SK-N-SH treated with all-trans-retinoic acid at 6 μM for 48 hours (cell line): ENCODE measurements at regions not wholly inside any gene's neighbourhood (a gene's known extent, or its start where the extent isn't known, plus 50 kb on each side); places are given as distances from the start of the nearest gene placed in this dataset.

Source experiments
- ATAC-seq: fragments of 200-7000 bp; cut with Tn5 transposase; 3 replicates; pipeline ENCODE4 v1.9.1; 2020; ENCODE audit warnings: mild to moderate bottlenecking, moderate library complexity
- ARNTL ChIP-seq: fragments of 450-650 bp; formaldehyde crosslinking; IDR thresholded peaks from 2 replicates; pipeline ENCODE4 v1.5.0; 2020; ENCODE audit warnings: low read depth, mild to moderate bottlenecking, moderate library complexity, borderline replicate concordance
- BACH2 ChIP-seq: fragments of 250-450 bp; sonication (Bioruptor Pico); IDR thresholded peaks from 2 replicates; pipeline ENCODE4 v1.9.0; 2021; ENCODE audit warnings: mild to moderate bottlenecking, borderline replicate concordance
- CSDC2 ChIP-seq: fragments of 250-450 bp; sonication (Bioruptor Pico); IDR thresholded peaks from 2 replicates; pipeline ENCODE4 v1.5.0; 2020; ENCODE audit warnings: mild to moderate bottlenecking, moderate library complexity
- GLIS3 ChIP-seq: fragments of 250-450 bp; sonication (Bioruptor Pico); IDR thresholded peaks from 2 replicates; pipeline ENCODE4 v1.5.0; 2020; ENCODE audit warnings: mild to moderate bottlenecking, moderate library complexity
- ISL1 ChIP-seq: fragments of 250-450 bp; sonication (Bioruptor Pico); IDR thresholded peaks from 2 replicates; pipeline ENCODE4 v2.1.2; 2022; ENCODE audit warnings: mild to moderate bottlenecking, moderate library complexity
- OSR1 ChIP-seq: fragments of 250-450 bp; sonication (Bioruptor Pico); IDR thresholded peaks from 2 replicates; pipeline ENCODE4 v1.8.0; 2022; ENCODE audit warnings: moderate library complexity, mild to moderate bottlenecking, inconsistent platforms
- PPARA ChIP-seq: fragments of 250-450 bp; sonication (Bioruptor Pico); IDR thresholded peaks from 2 replicates; pipeline ENCODE4 v1.5.0; 2020; ENCODE audit warnings: mild to moderate bottlenecking, borderline replicate concordance
- RARB ChIP-seq: fragments of 250-450 bp; sonication (Bioruptor Pico); IDR thresholded peaks from 2 replicates; pipeline ENCODE4 v1.8.0; 2021; ENCODE audit warnings: mild to moderate bottlenecking, moderate library complexity
- SNAI2 ChIP-seq: fragments of 250-450 bp; sonication (Bioruptor Pico); IDR thresholded peaks from 2 replicates; pipeline ENCODE4 v1.5.0; 2020; ENCODE audit warnings: mild to moderate bottlenecking, moderate library complexity
- TCF4 ChIP-seq: fragments of 250-450 bp; sonication (Bioruptor Pico); IDR thresholded peaks from 2 replicates; pipeline ENCODE4 v1.8.0; 2021; ENCODE audit warnings: mild to moderate bottlenecking, moderate library complexity, borderline replicate concordance
- TOX ChIP-seq: fragments of 250-450 bp; sonication (Bioruptor Pico); IDR thresholded peaks from 2 replicates; pipeline ENCODE4 v1.8.0; 2021; ENCODE audit warnings: mild to moderate bottlenecking, moderate library complexity, borderline replicate concordance
- ZC3H10 ChIP-seq: fragments of 250-450 bp; sonication (Bioruptor Pico); IDR thresholded peaks from 2 replicates; pipeline ENCODE4 v1.5.1; 2021; ENCODE audit warnings: mild to moderate bottlenecking, moderate library complexity
- ZFP3 ChIP-seq: fragments of 250-450 bp; sonication (Bioruptor Pico); IDR thresholded peaks from 2 replicates; pipeline ENCODE4 v1.5.0; 2020; ENCODE audit warnings: mild to moderate bottlenecking, moderate library complexity
- ZFP30 ChIP-seq: fragments of 450-650 bp; formaldehyde crosslinking; IDR thresholded peaks from 2 replicates; pipeline ENCODE4 v1.5.0; 2022; ENCODE audit warnings: mild to moderate bottlenecking, moderate library complexity
- ZNF565 ChIP-seq: fragments of 450-650 bp; formaldehyde crosslinking; conservative IDR thresholded peaks from 2 replicates; pipeline ENCODE4 v1.5.0; 2020; ENCODE audit warnings: low read depth, mild to moderate bottlenecking, moderate library complexity
- ZNF70 ChIP-seq: fragments of 450-650 bp; formaldehyde crosslinking; IDR thresholded peaks from 2 replicates; pipeline ENCODE4 v1.5.0; 2020; ENCODE audit warnings: mild to moderate bottlenecking, moderate library complexity
- ZNF8 ChIP-seq: fragments of 450-650 bp; formaldehyde crosslinking; IDR thresholded peaks from 2 replicates; pipeline ENCODE4 v1.5.0; 2020; ENCODE audit warnings: mild to moderate bottlenecking, moderate library complexity
- TF ChIP-seq, protein P1 (sequence below): fragments of 250-450 bp; sonication (Bioruptor Pico); IDR thresholded peaks from 2 replicates; pipeline ENCODE4 v1.5.1; 2021; ENCODE audit warnings: mild to moderate bottlenecking, moderate library complexity
- TF ChIP-seq, protein P2 (sequence below): fragments of 250-450 bp; sonication (Bioruptor Pico); IDR thresholded peaks from 2 replicates; pipeline ENCODE4 v1.8.0; 2020; ENCODE audit warnings: mild to moderate bottlenecking, moderate library complexity, borderline replicate concordance
- TF ChIP-seq, protein P3 (sequence below): fragments of 250-450 bp; sonication (Bioruptor Pico); IDR thresholded peaks from 2 replicates; pipeline ENCODE4 v1.8.0; 2021; ENCODE audit warnings: low read depth, mild to moderate bottlenecking, moderate library complexity, borderline replicate concordance
- TF ChIP-seq, protein P4 (sequence below): fragments of 250-450 bp; sonication (Bioruptor Pico); IDR thresholded peaks from 2 replicates; pipeline ENCODE4 v1.5.1; 2020; ENCODE audit warnings: low read depth, mild to moderate bottlenecking, moderate library complexity
- TF ChIP-seq, protein P5 (sequence below): fragments of 250-450 bp; sonication (Bioruptor Pico); IDR thresholded peaks from 2 replicates; pipeline ENCODE4 v1.5.0; 2020; ENCODE audit warnings: mild to moderate bottlenecking, moderate library complexity

DNA sequence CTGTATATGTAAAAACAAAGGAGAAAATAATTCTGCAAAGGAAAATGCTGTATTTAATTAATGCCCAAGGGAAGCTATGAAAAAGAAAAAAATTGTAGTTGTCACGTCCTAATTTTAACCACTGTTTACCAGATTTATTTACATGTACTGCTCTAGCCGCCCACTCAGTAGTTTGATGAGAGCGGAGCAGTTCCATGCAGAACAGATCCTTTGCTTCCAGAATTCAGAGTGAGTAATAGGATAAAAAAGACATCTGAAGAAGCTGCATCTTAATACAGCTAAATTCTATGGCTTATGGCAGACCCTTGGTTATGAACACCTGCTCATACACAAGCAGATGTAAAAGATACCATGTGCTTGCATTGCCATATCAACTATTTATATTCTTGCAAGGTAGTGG lies 287.0 kb downstream of the GASK1B start:
- no peak for ATAC-seq
- TF ChIP-seq BACH2 (CRISPR knock-in tag) = no peak
- TF ChIP-seq PPARA = no peak
- no peak for TF ChIP-seq ZFP30 (CRISPR knock-in tag)
- no peak for TF ChIP-seq ISL1 (CRISPR knock-in tag)
- TF ChIP-seq, protein P1, sequence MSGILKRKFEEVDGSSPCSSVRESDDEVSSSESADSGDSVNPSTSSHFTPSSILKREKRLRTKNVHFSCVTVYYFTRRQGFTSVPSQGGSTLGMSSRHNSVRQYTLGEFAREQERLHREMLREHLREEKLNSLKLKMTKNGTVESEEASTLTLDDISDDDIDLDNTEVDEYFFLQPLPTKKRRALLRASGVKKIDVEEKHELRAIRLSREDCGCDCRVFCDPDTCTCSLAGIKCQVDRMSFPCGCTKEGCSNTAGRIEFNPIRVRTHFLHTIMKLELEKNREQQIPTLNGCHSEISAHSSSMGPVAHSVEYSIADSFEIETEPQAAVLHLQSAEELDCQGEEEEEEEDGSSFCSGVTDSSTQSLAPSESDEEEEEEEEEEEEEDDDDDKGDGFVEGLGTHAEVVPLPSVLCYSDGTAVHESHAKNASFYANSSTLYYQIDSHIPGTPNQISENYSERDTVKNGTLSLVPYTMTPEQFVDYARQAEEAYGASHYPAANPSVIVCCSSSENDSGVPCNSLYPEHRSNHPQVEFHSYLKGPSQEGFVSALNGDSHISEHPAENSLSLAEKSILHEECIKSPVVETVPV (CRISPR knock-in tag) = no peak
- TF ChIP-seq, protein P2, sequence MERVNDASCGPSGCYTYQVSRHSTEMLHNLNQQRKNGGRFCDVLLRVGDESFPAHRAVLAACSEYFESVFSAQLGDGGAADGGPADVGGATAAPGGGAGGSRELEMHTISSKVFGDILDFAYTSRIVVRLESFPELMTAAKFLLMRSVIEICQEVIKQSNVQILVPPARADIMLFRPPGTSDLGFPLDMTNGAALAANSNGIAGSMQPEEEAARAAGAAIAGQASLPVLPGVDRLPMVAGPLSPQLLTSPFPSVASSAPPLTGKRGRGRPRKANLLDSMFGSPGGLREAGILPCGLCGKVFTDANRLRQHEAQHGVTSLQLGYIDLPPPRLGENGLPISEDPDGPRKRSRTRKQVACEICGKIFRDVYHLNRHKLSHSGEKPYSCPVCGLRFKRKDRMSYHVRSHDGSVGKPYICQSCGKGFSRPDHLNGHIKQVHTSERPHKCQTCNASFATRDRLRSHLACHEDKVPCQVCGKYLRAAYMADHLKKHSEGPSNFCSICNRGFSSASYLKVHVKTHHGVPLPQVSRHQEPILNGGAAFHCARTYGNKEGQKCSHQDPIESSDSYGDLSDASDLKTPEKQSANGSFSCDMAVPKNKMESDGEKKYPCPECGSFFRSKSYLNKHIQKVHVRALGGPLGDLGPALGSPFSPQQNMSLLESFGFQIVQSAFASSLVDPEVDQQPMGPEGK = no peak
- no peak for TF ChIP-seq ZNF70 (CRISPR knock-in tag)
- TF ChIP-seq ZNF565 (CRISPR knock-in tag) = no peak
- no peak for TF ChIP-seq ZC3H10 (CRISPR knock-in tag)
- TF ChIP-seq CSDC2 = no peak
- TF ChIP-seq, protein P3, sequence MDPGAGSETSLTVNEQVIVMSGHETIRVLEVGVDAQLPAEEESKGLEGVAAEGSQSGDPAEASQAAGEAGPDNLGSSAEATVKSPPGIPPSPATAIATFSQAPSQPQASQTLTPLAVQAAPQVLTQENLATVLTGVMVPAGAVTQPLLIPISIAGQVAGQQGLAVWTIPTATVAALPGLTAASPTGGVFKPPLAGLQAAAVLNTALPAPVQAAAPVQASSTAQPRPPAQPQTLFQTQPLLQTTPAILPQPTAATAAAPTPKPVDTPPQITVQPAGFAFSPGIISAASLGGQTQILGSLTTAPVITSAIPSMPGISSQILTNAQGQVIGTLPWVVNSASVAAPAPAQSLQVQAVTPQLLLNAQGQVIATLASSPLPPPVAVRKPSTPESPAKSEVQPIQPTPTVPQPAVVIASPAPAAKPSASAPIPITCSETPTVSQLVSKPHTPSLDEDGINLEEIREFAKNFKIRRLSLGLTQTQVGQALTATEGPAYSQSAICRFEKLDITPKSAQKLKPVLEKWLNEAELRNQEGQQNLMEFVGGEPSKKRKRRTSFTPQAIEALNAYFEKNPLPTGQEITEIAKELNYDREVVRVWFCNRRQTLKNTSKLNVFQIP = no peak
- TF ChIP-seq OSR1 (CRISPR knock-in tag) = no peak
- no peak for TF ChIP-seq SNAI2 (CRISPR knock-in tag)

DNA sequence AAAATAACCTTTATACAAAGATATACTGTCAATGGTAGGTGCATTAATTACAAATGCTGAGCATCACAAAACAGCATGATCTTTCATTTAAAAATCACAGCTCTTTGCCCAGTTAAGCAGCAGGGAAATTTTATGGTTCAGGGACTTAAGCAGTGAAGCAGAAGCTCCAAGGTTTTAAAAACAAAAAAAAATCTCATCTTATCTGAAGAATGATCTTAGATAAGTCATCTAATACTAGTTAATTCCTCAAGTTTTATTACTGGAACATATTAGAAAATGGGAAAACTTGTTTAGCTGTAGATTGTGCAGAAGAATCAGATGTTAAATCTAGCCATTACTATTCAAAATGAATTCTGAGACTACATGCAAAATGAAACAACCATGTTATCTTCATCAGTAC lies 289.9 kb downstream of the GASK1B start:
- TF ChIP-seq OSR1 (CRISPR knock-in tag) (no peak), GLIS3 (CRISPR knock-in tag) (no peak), ZNF565 (CRISPR knock-in tag) (no peak), RARB (CRISPR knock-in tag) (no peak), ZFP3 (CRISPR knock-in tag) (no peak), ISL1 (CRISPR knock-in tag) (no peak), ZNF8 (CRISPR knock-in tag) (no peak), TOX (no peak)
- TF ChIP-seq, protein P4, sequence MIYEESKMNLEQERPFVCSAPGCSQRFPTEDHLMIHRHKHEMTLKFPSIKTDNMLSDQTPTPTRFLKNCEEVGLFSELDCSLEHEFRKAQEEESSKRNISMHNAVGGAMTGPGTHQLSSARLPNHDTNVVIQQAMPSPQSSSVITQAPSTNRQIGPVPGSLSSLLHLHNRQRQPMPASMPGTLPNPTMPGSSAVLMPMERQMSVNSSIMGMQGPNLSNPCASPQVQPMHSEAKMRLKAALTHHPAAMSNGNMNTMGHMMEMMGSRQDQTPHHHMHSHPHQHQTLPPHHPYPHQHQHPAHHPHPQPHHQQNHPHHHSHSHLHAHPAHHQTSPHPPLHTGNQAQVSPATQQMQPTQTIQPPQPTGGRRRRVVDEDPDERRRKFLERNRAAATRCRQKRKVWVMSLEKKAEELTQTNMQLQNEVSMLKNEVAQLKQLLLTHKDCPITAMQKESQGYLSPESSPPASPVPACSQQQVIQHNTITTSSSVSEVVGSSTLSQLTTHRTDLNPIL (CRISPR knock-in tag) = no peak
- ATAC-seq = no peak

DNA sequence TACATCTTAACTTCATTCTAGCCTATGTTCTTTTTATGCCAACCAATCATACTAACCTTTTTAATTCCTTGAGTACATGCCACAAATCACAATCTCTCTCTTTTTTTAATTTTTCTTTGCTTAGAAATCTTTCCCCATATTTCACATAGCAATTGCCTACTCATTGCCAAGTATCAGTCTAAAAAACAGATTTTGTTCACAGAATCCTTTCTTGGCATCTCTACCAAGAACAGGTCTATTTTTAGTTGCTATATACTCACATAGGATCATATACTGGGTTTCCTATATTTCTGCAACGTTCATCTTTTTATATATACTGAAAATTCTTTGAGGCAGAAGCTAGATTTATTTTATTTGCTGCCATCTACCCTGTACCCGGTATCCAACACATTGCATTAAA lies 292.1 kb downstream of the GASK1B start:
- TF ChIP-seq, protein P4 (CRISPR knock-in tag) = no peak
- TF ChIP-seq SNAI2 (CRISPR knock-in tag) (no peak), BACH2 (CRISPR knock-in tag) (no peak), ZNF8 (CRISPR knock-in tag) (no peak), PPARA (no peak), OSR1 (CRISPR knock-in tag) (no peak), ZNF70 (CRISPR knock-in tag) (no peak), ZNF565 (CRISPR knock-in tag) (no peak), ZFP3 (CRISPR knock-in tag) (no peak), GLIS3 (CRISPR knock-in tag) (no peak), ISL1 (CRISPR knock-in tag) (no peak), ARNTL (no peak), CSDC2 (no peak), TCF4 (CRISPR knock-in tag) (no peak), ZFP30 (CRISPR knock-in tag) (no peak), TOX (no peak)
- TF ChIP-seq, protein P2 = no peak
- TF ChIP-seq, protein P5, sequence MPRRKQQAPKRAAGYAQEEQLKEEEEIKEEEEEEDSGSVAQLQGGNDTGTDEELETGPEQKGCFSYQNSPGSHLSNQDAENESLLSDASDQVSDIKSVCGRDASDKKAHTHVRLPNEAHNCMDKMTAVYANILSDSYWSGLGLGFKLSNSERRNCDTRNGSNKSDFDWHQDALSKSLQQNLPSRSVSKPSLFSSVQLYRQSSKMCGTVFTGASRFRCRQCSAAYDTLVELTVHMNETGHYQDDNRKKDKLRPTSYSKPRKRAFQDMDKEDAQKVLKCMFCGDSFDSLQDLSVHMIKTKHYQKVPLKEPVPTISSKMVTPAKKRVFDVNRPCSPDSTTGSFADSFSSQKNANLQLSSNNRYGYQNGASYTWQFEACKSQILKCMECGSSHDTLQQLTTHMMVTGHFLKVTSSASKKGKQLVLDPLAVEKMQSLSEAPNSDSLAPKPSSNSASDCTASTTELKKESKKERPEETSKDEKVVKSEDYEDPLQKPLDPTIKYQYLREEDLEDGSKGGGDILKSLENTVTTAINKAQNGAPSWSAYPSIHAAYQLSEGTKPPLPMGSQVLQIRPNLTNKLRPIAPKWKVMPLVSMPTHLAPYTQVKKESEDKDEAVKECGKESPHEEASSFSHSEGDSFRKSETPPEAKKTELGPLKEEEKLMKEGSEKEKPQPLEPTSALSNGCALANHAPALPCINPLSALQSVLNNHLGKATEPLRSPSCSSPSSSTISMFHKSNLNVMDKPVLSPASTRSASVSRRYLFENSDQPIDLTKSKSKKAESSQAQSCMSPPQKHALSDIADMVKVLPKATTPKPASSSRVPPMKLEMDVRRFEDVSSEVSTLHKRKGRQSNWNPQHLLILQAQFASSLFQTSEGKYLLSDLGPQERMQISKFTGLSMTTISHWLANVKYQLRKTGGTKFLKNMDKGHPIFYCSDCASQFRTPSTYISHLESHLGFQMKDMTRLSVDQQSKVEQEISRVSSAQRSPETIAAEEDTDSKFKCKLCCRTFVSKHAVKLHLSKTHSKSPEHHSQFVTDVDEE (CRISPR knock-in tag) = no peak
- TF ChIP-seq, protein P3 = no peak
- ATAC-seq = no peak
